GM10248 (cell line): ENCODE measurements at regions not wholly inside any gene's neighbourhood (a gene's known extent, or its start where the extent isn't known, plus 50 kb on each side); places are given as distances from the start of the nearest gene placed in this dataset.

Experiments
- CTCF ChIA-PET: fragments of 300-600 bp; sonication (Branson Sonifier 250); formaldehyde crosslinking; extraction: SDS; loops from one replicate; lab custom pipeline; 2021; ENCODE audit warnings: antibody characterized with exemption; lab: Yijun Ruan, JAX
- POLR2A ChIA-PET: fragments of 350-650 bp; sonication (Branson Sonifier 250); formaldehyde crosslinking; extraction: SDS; loops from one replicate; lab custom pipeline; 2020; ENCODE audit warnings: antibody characterized with exemption; lab: Yijun Ruan, JAX
- DNase-seq: peaks from one replicate; pipeline ENCODE4 v3.0.0; 2012; ENCODE audit errors: extremely low spot score
- CTCF ChIP-seq: IDR thresholded peaks from 2 replicates; pipeline ENCODE4 v1.5.1; 2012; ENCODE audit warnings: mild to moderate bottlenecking, low read depth; ENCODE audit errors: extremely low read depth, missing control alignments, control extremely low read depth

GRCh38 chr9:105859428-105860091 is 165.2 kb downstream of the TMEM38B start:
- POLR2A ChIA-PET, result no interaction called here
- DNase-seq, result no peak
- CTCF ChIA-PET, result interaction anchor here (1.0 to 5.1 kb wide), 3 partner anchors 17 to 22 kb away, joined by 3 to 38 read pairs (median 7); no protein-coding TSS in a partner anchor

GRCh38 chr9:105860516-105860915 is 166.2 kb downstream of the TMEM38B start:
- ChIA-PET CTCF (interaction anchor here (1.0 to 1.9 kb wide), 2 partner anchors 20 to 21 kb away, joined by 3 to 7 read pairs; no protein-coding TSS in a partner anchor), POLR2A (no interaction called here)
- no peak for DNase-seq
- no peak for TF ChIP-seq CTCF

More at GRCh38 chr9:105859428-105860091, 165.2 kb downstream of the TMEM38B start:
- no peak for TF ChIP-seq CTCF

- POLR2A ChIA-PET, result no interaction called here
- no peak for DNase-seq
- no peak for TF ChIP-seq CTCF
- CTCF ChIA-PET, result no interaction called here
Measured at GRCh38 chr9:105861972-105862371, 167.6 kb downstream of the TMEM38B start.

- no peak for TF ChIP-seq CTCF
- ChIA-PET CTCF (interaction anchor here (4.8 kb wide), 1 partner anchor 17 kb away, joined by 30 read pairs; no protein-coding TSS in a partner anchor), POLR2A (no interaction called here)
Measured at GRCh38 chr9:105864248-105864898, 170.0 kb downstream of the TMEM38B start.

GRCh38 chr9:105865285-105865684 is 170.9 kb downstream of the TMEM38B start:
- ChIA-PET POLR2A (no interaction called here), CTCF (interaction anchor here (4.8 kb wide), 1 partner anchor 16 kb away, joined by 30 read pairs; no protein-coding TSS in a partner anchor)
- no peak for DNase-seq
- no peak for TF ChIP-seq CTCF

More at GRCh38 chr9:105864248-105864898, 170.0 kb downstream of the TMEM38B start:
- no peak for DNase-seq

GRCh38 chr9:105871540-105871939 is 177.2 kb downstream of the TMEM38B start:
- no peak for DNase-seq
- ChIA-PET CTCF (interaction anchor here (1.0 to 1.6 kb wide), 3 partner anchors 9 to 13 kb away, joined by 3 to 9 read pairs (median 4); no protein-coding TSS in a partner anchor), POLR2A (no interaction called here)
- TF ChIP-seq CTCF, result no peak
